ENCODE measurements at regions not wholly inside any gene's neighbourhood (a gene's known extent, or its start where the extent isn't known, plus 50 kb on each side); places are given as distances from the start of the nearest gene placed in this dataset.

DNA sequence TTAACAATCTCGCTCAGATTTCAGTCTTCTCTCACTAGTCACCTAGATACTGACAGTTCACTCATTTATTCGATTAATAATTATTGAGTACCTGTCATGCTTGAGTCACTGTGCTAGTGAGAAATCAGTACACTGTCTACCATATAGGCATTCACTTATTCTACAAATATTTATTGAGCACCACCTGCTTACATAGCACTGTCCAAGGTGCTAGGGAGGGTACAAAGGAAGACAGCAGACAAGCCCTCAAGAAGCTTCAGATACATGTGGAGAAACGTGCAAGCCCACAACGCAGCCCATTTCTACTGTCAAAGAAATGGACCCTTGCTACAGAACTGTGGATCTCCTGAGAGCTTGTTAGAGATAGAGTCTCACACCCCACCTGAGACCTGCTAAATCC lies 85.1 kb upstream of the SNAP25 start:
- Histone ChIP-seq H3K4me3 (no peak overlapping the region), H3K4me1 (peaks cover 0 to 15% (median 0%) of the 10 kb centered on the region in 12 donors), H3K9me3 (no peaks in the 10 kb centered on the region), H3K27ac (no peak overlapping the region), H3K27me3 (no peaks in the 10 kb centered on the region), H3K36me3 (no peaks in the 10 kb centered on the region)
- intact Hi-C loops (cut with DNase I): loop anchor here in 2 of 10 donors (5.0 to 10.0 kb wide), 2 partner anchors 56 to 221 kb away; no protein-coding TSS in a partner anchor
- no peak for TF ChIP-seq POLR2A (IDR thresholded peaks at IDR 0.05)
- TF ChIP-seq CTCF (IDR thresholded peaks at IDR 0.05): no peak
- no peak for DNase-seq
- 84 to 94% (median 90%) methylated on average over 4 of the region's 4 CpGs for WGBS, 4 donors
- no peak for ATAC-seq

- DNase-seq (no peak), ATAC-seq (no peak)
- intact Hi-C loops (cut with DNase I): loop anchor here in 2 of 10 donors (5.0 to 10.0 kb wide), 2 partner anchors 57 to 221 kb away; no protein-coding TSS in a partner anchor
- Histone ChIP-seq H3K4me3 (no peak overlapping the region), H3K9me3 (no peaks in the 10 kb centered on the region), H3K4me1 (peaks cover 0 to 15% (median 0%) of the 10 kb centered on the region in 12 donors), H3K27me3 (no peaks in the 10 kb centered on the region), H3K36me3 (no peaks in the 10 kb centered on the region), H3K27ac (no peak overlapping the region)
- no peak for TF ChIP-seq CTCF (IDR thresholded peaks at IDR 0.05)
- no peak for TF ChIP-seq POLR2A (IDR thresholded peaks at IDR 0.05)
- 47 to 59% (median 58%) methylated on average over 4 of the region's 4 CpGs for WGBS, 4 donors
Measured at GRCh38 chr20:10134176-10134575, 84.5 kb upstream of the SNAP25 start.

DNA sequence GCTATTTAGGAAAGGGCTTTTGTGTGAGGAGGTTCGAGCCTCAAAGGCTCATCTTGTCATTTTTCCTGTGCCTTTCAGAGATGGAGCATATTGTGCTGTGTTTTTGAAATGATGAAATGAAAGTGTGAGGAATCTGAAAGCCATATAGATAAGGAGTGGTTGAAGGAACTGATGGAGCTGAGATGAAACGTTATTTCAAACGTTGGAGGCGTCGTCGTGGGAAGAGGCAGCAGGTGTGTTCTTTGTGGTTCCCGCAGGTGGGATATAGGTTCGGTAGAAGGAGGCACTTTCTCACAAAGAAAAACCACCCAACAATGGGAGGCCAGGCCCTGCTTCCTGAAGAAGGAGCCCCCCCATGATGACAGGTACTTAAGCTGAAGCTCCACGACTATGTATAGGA lies 83.2 kb upstream of the SNAP25 start:
- DNase-seq (no peak), ATAC-seq (no peak)
- WGBS, 4 donors: 81 to 86% (median 82%) methylated on average over 9 of the region's 9 CpGs
- TF ChIP-seq POLR2A (IDR thresholded peaks at IDR 0.05) (no peak), CTCF (IDR thresholded peaks at IDR 0.05) (no peak)
- Histone ChIP-seq H3K36me3 (no peaks in the 10 kb centered on the region), H3K9me3 (no peaks in the 10 kb centered on the region), H3K4me1 (peaks cover 0 to 15% (median 0%) of the 10 kb centered on the region in 12 donors), H3K4me3 (no peak overlapping the region), H3K27me3 (no peaks in the 10 kb centered on the region), H3K27ac (no peak overlapping the region)
- intact Hi-C loops (cut with DNase I): loop anchor here in 1 of 10 donors (10.0 kb wide), 1 partner anchor 219 kb away; no protein-coding TSS in a partner anchor

DNA sequence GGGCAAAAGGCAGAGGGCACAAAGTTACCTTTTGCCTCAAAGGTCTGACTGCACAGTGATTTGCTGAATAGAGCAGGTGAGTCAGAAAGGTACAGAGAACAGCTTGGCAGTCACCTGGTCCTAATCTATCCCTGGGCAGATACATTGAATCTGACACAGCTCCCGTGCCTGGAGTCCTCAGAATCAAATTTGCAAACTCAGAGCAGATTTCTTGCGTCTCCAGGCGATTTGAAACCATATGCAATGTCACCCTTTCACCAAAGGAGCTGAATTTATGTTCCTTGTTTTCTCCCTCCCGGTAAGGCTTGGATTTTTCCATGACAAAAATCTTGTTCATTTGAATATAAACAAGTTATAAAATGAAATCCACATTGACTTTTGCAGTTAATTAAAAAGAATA lies 81.6 kb upstream of the SNAP25 start:
- Histone ChIP-seq H3K27me3 (no peaks in the 10 kb centered on the region), H3K9me3 (no peaks in the 10 kb centered on the region), H3K4me1 (peaks cover 0 to 7% (median 0%) of the 10 kb centered on the region in 12 donors), H3K4me3 (no peak overlapping the region), H3K27ac (peak overlapping the region in 2 of 12 donors; percentile 14 to 34), H3K36me3 (no peaks in the 10 kb centered on the region)
- WGBS, 4 donors: 65 to 77% (median 75%) methylated on average over 4 of the region's 4 CpGs
- intact Hi-C loops (cut with DNase I): loop anchor here in 1 of 10 donors (10.0 kb wide), 1 partner anchor 218 kb away; no protein-coding TSS in a partner anchor
- no peak for DNase-seq
- no peak for ATAC-seq
- TF ChIP-seq POLR2A (IDR thresholded peaks at IDR 0.05): no peak
- no peak for TF ChIP-seq CTCF (IDR thresholded peaks at IDR 0.05)
